Lower lobe of right lung (tissue), 2 donors: ENCODE measurements at regions not wholly inside any gene's neighbourhood (a gene's known extent, or its start where the extent isn't known, plus 50 kb on each side); places are given as distances from the start of the nearest gene placed in this dataset.

Experiments
- ATAC-seq, 2 donors: fragments of 200-7000 bp; cut with Tn5 transposase; one replicate each; pipeline ENCODE4 v1.9.1; 2020 to 2022; ENCODE audit warnings: mild to moderate bottlenecking in 2 of 2, moderate library complexity in 2 of 2
- DNase-seq: peaks from one replicate; pipeline ENCODE4 v3.0.0-alpha.2; 2020
- H3K27ac ChIP-seq: fragments of 200-600 bp; one replicate; pipeline ENCODE4 v1.8.0; 2022
- H3K27me3 ChIP-seq: fragments of 200-600 bp; one replicate; pipeline ENCODE4 v1.8.0; 2022; ENCODE audit warnings: low read depth
- H3K36me3 ChIP-seq: fragments of 200-600 bp; one replicate; pipeline ENCODE4 v1.8.0; 2022; ENCODE audit warnings: mild to moderate bottlenecking
- H3K4me1 ChIP-seq: fragments of 200-600 bp; one replicate; pipeline ENCODE4 v1.8.0; 2022
- H3K4me3 ChIP-seq: fragments of 200-600 bp; one replicate; pipeline ENCODE4 v1.8.0; 2022; ENCODE audit warnings: mild to moderate bottlenecking
- H3K9me3 ChIP-seq: fragments of 200-600 bp; one replicate; pipeline ENCODE4 v1.8.0; 2022
- intact Hi-C: fragments of 100-400 bp; cut with DNase I; formaldehyde crosslinking; loops from one replicate; pipeline ENCODE4 v1.11.0; 2022
- TF ChIP-seq, protein P1 (sequence below): fragments of 200-600 bp; IDR thresholded peaks from one replicate; pipeline ENCODE4 v1.8.0; 2022; ENCODE audit warnings: antibody characterized with exemption, mild to moderate bottlenecking
- donor health status: DM: no; HTN: yes; CAD: no; lungs with severe emphysema.

DNA sequence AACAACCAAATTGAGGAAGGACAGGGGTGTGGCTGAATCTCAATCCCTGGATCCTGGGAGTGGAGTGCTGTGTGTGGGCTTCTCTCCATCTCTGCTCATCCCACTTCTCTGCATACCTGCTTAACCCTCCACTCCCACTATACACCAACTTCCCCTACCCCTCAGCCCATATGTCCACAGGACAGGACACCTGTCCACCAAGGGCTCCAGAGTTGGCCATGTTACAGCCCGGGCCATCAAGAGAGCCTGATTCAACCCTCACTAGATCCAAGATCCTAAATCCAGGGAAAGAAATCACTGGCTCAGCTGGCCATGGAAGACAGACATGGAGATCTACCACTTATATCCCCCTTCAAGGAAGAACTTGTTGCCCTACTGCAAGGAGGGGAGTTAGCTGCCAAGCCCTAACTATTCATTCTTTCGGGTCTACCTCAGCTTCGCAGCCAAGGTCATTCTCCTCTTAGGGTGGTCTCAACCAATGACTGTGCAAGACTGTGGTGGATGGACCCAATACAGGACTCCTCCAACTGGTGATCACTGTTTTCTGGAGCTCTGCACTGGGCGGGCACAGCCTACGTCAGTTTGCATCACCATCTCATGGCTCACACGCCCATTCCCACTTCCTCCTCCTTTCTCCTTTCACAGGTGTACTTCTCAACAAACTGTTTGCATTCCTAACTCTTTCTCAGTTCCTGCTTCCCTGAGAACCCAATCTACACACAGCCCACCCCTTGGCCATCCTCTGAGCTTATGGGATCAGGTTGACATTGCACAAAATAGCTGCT is 53.7 kb upstream of the ZBTB43 start:
- ATAC-seq: no peak
- TF ChIP-seq, protein P1, sequence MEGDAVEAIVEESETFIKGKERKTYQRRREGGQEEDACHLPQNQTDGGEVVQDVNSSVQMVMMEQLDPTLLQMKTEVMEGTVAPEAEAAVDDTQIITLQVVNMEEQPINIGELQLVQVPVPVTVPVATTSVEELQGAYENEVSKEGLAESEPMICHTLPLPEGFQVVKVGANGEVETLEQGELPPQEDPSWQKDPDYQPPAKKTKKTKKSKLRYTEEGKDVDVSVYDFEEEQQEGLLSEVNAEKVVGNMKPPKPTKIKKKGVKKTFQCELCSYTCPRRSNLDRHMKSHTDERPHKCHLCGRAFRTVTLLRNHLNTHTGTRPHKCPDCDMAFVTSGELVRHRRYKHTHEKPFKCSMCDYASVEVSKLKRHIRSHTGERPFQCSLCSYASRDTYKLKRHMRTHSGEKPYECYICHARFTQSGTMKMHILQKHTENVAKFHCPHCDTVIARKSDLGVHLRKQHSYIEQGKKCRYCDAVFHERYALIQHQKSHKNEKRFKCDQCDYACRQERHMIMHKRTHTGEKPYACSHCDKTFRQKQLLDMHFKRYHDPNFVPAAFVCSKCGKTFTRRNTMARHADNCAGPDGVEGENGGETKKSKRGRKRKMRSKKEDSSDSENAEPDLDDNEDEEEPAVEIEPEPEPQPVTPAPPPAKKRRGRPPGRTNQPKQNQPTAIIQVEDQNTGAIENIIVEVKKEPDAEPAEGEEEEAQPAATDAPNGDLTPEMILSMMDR: no peak
- intact Hi-C loops: no loop called here
- DNase-seq: no peak
- Histone ChIP-seq H3K27me3 (peaks cover 18% of the 10 kb centered on the region), H3K4me3 (no peak overlapping the region), H3K27ac (no peak overlapping the region), H3K36me3 (no peaks in the 10 kb centered on the region), H3K4me1 (no peaks in the 10 kb centered on the region), H3K9me3 (no peaks in the 10 kb centered on the region)

DNA sequence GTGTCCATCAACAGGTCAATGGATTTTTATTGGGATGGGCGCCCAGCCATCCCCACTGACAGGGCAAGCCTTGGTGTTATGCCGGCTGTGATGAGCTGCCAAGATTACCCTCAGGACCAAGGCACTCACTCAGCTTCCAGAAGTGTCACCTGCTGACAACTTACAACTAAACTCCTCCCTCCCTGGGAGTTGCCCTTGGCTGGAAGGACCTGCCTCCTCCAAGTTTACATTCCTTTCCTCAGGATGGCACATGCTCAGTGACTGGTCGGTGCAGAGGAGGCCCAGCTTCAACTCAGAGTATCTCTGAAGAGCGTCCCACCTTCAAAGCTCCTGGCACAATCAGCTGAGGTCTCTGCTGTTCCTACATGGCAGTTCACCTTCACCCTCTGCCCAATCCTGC is 52.5 kb upstream of the ZBTB43 start:
- DNase-seq: no peak

DNA sequence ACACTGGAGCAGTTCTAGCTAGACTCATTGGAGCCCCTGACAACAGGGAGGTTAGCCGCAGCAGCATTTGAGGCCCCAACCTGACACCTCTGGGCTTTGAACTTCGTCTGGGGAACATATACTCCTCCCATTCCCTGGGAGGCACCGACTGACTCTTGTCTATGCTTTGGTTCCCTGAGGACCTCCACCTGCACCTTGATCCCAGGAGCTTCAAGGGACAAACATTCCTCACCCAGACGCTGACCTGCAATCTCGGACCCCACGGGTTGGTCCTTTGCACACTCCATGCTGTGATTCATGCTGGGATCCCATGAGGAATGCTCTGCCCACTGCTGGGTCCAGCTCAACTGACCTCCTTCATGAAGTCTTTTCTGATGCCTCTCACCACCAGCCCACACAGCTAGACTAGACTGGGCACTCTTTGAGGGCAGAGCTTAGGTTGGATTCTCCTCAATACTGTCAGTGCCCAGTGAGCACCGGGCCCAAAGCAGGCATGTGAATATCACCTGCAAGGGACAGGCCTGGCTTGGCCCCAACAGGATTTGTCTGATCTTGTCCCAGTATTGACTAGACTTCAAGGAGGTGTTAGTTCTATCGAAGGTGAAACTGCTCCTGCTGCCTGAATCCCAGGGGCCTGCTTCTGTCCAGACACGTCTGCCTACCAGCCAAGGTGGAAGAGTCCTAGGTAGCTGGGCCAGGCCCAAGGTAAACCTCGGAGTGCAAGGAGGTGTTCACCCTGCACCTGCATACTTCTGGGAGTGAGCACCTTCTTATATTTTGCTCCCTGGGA is 51.8 kb upstream of the ZBTB43 start:
- H3K27ac ChIP-seq: no peak overlapping the region
- H3K9me3 ChIP-seq: no peaks in the 10 kb centered on the region
- H3K27me3 ChIP-seq: peaks cover 18% of the 10 kb centered on the region
- H3K36me3 ChIP-seq: no peaks in the 10 kb centered on the region
- TF ChIP-seq, protein P1: no peak
- H3K4me1 ChIP-seq: no peaks in the 10 kb centered on the region
- ATAC-seq (peak in 1 of 2 donors; percentile 13), DNase-seq (no peak)
- H3K4me3 ChIP-seq: no peak overlapping the region
- intact Hi-C loops: no loop called here

More for the DNA sequence above, 52.5 kb upstream of the ZBTB43 start:
- Histone ChIP-seq H3K4me3 (no peak overlapping the region), H3K27me3 (peaks cover 18% of the 10 kb centered on the region), H3K4me1 (no peaks in the 10 kb centered on the region), H3K27ac (no peak overlapping the region), H3K36me3 (no peaks in the 10 kb centered on the region), H3K9me3 (no peaks in the 10 kb centered on the region)
- peak in 1 of 2 donors; percentile 41 for ATAC-seq
- TF ChIP-seq, protein P1: no peak
- intact Hi-C loops: no loop called here

DNA sequence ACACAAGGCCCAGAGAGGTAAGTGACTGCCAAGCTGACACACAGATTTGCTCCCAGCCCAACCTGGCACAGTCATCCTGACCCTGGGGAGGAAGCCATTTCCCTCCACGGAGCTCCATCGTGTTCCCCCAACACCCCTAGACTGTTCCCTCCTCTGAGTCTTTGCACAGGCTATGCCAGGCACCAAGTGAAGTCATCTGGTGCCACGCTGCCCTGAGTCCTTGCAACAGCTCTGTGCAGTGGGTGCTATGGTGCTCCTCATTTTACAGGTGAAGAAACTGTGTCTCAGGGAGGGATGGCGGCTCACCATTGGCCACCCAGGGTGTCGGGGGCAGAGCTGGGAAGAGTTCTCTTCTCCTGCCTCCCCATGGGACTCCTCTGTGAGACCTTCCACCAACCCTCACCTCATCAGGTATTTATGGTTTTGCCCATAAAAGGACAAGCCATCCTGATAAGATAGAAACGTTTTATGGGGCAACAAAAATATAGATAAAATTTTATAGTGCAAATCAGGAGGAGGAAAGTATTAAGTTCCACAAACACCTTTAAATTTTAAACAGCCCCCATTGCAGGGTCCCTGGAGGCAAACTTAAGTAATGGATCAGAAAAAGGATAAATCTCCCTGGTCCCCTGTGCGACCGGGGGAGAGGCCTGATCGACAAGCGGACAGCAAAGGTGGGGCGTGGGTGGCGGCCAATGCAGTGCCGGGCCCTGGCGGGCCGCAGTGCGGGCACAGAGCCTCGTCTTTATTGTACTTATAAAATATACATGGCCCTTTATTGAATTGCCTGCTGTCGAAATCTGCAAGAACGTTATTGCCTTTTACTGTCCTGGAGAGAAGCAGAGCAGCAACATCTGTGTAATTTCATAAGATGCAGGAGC is 50.2 kb upstream of the ZBTB43 start:
- H3K9me3 ChIP-seq: no peaks in the 10 kb centered on the region
- H3K4me3 ChIP-seq: no peak overlapping the region
- H3K36me3 ChIP-seq: no peaks in the 10 kb centered on the region
- TF ChIP-seq, protein P1: no peak
- intact Hi-C loops: no loop called here
- DNase-seq (no peak), ATAC-seq (no peak)
- H3K27me3 ChIP-seq: peaks cover 11% of the 10 kb centered on the region
- H3K27ac ChIP-seq: no peak overlapping the region
- H3K4me1 ChIP-seq: no peaks in the 10 kb centered on the region
